ENCODE measurements at regions not wholly inside any gene's neighbourhood (a gene's known extent, or its start where the extent isn't known, plus 50 kb on each side); places are given as distances from the start of the nearest gene placed in this dataset.

DNA sequence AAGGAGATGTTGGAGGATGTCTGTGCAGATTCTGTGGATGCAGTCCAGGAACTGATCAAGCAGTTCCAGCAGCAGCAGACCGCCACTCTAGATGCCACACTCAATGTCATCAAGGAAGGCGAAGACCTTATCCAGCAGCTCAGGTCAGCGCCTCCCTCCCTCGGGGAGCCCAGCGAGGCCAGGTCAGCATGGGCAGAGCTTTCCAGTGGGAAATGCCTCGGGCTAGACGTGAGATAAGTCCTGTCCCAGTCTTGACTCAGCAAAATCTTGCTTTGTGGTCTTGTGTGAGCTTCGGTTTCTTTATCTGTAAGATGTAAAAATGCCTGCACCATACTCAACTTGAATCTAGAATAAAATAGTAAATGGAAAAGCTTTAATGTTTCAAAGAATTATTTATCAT lies 335.1 kb upstream of the UMPS start:
- 68% methylated on average over 8 of the region's 8 CpGs for WGBS
- TF ChIP-seq, protein P1, sequence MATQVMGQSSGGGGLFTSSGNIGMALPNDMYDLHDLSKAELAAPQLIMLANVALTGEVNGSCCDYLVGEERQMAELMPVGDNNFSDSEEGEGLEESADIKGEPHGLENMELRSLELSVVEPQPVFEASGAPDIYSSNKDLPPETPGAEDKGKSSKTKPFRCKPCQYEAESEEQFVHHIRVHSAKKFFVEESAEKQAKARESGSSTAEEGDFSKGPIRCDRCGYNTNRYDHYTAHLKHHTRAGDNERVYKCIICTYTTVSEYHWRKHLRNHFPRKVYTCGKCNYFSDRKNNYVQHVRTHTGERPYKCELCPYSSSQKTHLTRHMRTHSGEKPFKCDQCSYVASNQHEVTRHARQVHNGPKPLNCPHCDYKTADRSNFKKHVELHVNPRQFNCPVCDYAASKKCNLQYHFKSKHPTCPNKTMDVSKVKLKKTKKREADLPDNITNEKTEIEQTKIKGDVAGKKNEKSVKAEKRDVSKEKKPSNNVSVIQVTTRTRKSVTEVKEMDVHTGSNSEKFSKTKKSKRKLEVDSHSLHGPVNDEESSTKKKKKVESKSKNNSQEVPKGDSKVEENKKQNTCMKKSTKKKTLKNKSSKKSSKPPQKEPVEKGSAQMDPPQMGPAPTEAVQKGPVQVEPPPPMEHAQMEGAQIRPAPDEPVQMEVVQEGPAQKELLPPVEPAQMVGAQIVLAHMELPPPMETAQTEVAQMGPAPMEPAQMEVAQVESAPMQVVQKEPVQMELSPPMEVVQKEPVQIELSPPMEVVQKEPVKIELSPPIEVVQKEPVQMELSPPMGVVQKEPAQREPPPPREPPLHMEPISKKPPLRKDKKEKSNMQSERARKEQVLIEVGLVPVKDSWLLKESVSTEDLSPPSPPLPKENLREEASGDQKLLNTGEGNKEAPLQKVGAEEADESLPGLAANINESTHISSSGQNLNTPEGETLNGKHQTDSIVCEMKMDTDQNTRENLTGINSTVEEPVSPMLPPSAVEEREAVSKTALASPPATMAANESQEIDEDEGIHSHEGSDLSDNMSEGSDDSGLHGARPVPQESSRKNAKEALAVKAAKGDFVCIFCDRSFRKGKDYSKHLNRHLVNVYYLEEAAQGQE (IDR thresholded peaks at IDR 0.05): no peak
- TF ChIP-seq RXRA (IDR thresholded peaks at IDR 0.05): no peak
- no peak for TF ChIP-seq YY1 (IDR thresholded peaks at IDR 0.05)
- TF ChIP-seq HNF4A (conservative IDR thresholded peaks at IDR 0.05): no peak
- no peak for TF ChIP-seq ZBTB33 (IDR thresholded peaks at IDR 0.05)
- no peak for TF ChIP-seq FOXA2 (IDR thresholded peaks at IDR 0.05)
- TF ChIP-seq RAD21 (IDR thresholded peaks at IDR 0.05): no peak
- TF ChIP-seq, protein P2, sequence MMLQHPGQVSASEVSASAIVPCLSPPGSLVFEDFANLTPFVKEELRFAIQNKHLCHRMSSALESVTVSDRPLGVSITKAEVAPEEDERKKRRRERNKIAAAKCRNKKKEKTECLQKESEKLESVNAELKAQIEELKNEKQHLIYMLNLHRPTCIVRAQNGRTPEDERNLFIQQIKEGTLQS (IDR thresholded peaks at IDR 0.05): no peak
- TF ChIP-seq TAF1 (conservative IDR thresholded peaks at IDR 0.05): no peak
- no peak for TF ChIP-seq CTCF (IDR thresholded peaks at IDR 0.05; ENCODE audit: low read depth, low read length, missing input control)
- no peak for TF ChIP-seq SP1 (IDR thresholded peaks at IDR 0.05)
- TF ChIP-seq GABPA (IDR thresholded peaks at IDR 0.05 in 1 of 2, conservative IDR thresholded peaks at IDR 0.05 in 1 of 2): no peak
- no peak for TF ChIP-seq FOXA1 (IDR thresholded peaks at IDR 0.05)
- TF ChIP-seq JUND (IDR thresholded peaks at IDR 0.05): no peak
- TF ChIP-seq, protein P3, sequence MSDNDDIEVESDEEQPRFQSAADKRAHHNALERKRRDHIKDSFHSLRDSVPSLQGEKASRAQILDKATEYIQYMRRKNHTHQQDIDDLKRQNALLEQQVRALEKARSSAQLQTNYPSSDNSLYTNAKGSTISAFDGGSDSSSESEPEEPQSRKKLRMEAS (IDR thresholded peaks at IDR 0.05): no peak
- TF ChIP-seq EGR1 (IDR thresholded peaks at IDR 0.05; ENCODE audit: low read depth in 2 of 2): no peak
- no peak for TF ChIP-seq NR2F2 (IDR thresholded peaks at IDR 0.05)
- TF ChIP-seq HNF4G (IDR thresholded peaks at IDR 0.05): no peak
- H3K4me1 ChIP-seq (ENCODE audit: control insufficient read depth in 4 of 4, insufficient read depth in 4 of 4, low read length in 3 of 4): peaks cover 6 to 41% (median 29%) of the 10 kb centered on the region in 4 donors
- H3K36me3 ChIP-seq (ENCODE audit: control insufficient read depth in 4 of 4, insufficient read depth in 3 of 4, low read depth in 1 of 4, low read length in 3 of 4): no peaks in the 10 kb centered on the region
- DNase-seq (ENCODE audit: low spot score): no peak
- H3K9ac ChIP-seq (ENCODE audit: low read depth in 1 of 2, low read length in 2 of 2): no peak overlapping the region
- peak overlapping the region in 1 of 3 donors; percentile 14 for H3K4me3 ChIP-seq (ENCODE audit: low read depth in 1 of 3, low read length in 3 of 3)
- no peaks in the 10 kb centered on the region for H3K27me3 ChIP-seq (ENCODE audit: control insufficient read depth in 4 of 4, insufficient read depth in 4 of 4, low read length in 3 of 4)
- H3K9me3 ChIP-seq (ENCODE audit: control insufficient read depth in 4 of 4, low read length in 3 of 4): no peaks in the 10 kb centered on the region
- H3K27ac ChIP-seq (ENCODE audit: low read depth in 1 of 2, low read length in 2 of 2): peak overlapping the region; percentile 35 to 51

All from liver (tissue), 8 donors.